Esophagus (tissue), 2 donors: ENCODE measurements at regions not wholly inside any gene's neighbourhood (a gene's known extent, or its start where the extent isn't known, plus 50 kb on each side); places are given as distances from the start of the nearest gene placed in this dataset.

ENCODE experiments used
- H3K27ac ChIP-seq, 2 donors: one replicate each; pipeline ENCODE4 v1.5.1; 2013; ENCODE audit warnings: low read depth in 2 of 2, mild to moderate bottlenecking in 2 of 2, inconsistent platforms in 1 of 2, low read length in 1 of 2, moderate library complexity in 1 of 2
- H3K27me3 ChIP-seq, 2 donors: one replicate each; pipeline ENCODE4 v1.6.1; 2013; ENCODE audit warnings: low read length in 2 of 2, control low read depth in 1 of 2, mild to moderate bottlenecking in 1 of 2; ENCODE audit not compliant: insufficient read depth in 2 of 2, control insufficient read depth in 1 of 2
- H3K36me3 ChIP-seq, 2 donors: one replicate each; pipeline ENCODE4 v1.6.1; 2013; ENCODE audit warnings: low read length in 1 of 2; ENCODE audit not compliant: control insufficient read depth in 2 of 2, insufficient read depth in 2 of 2
- H3K4me1 ChIP-seq, 2 donors: one replicate each; pipeline ENCODE4 v1.6.1; 2013; ENCODE audit warnings: low read length in 1 of 2; ENCODE audit not compliant: control insufficient read depth in 2 of 2, insufficient read depth in 2 of 2
- H3K4me3 ChIP-seq, 2 donors: one replicate each; pipeline ENCODE4 v1.5.1; 2013; ENCODE audit warnings: low read length in 2 of 2, mild to moderate bottlenecking in 2 of 2, low read depth in 1 of 2, moderate library complexity in 1 of 2
- H3K9me3 ChIP-seq, 2 donors: one replicate each; pipeline ENCODE4 v1.6.1; 2013; ENCODE audit warnings: mild to moderate bottlenecking in 2 of 2, low read depth in 1 of 2, low read length in 1 of 2, moderate library complexity in 1 of 2; ENCODE audit not compliant: control insufficient read depth in 2 of 2, insufficient read depth in 1 of 2
- WGBS, 2 donors: extraction: QIAGEN DNeasy Blood & Tissue Kit; methylation state at CpG; one replicate each; pipeline ENCODE4 v1.1.7; 2013; 5-methylcytosine and 5-hydroxymethylcytosine counted together
- donor health status: healthy with polysubstance abuse.
- donor health status: Bipolar disorder and iron deficiency.

DNA sequence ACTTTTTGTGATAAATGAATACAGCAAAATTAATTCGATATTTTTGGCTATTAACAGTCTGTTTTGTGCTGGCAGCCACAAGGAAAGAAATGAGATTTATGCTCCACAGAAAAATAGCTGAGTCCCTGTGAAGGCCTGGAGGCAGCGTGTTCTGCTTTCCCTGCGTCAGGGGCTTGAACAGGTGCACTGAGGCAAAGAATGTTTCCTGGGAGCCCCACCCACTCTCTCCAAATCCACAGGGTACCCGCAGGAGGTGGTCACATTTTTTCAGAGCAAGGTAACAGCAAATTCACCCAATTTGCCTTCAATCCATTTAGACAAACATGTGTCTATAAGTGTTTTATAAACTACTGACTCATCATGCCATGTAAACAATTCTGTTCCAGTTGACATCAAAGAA lies 308.1 kb downstream of the TCERG1L start:
- no peaks in the 10 kb centered on the region for H3K9me3 ChIP-seq
- no peaks in the 10 kb centered on the region for H3K36me3 ChIP-seq
- H3K4me1 ChIP-seq = no peaks in the 10 kb centered on the region
- H3K27ac ChIP-seq = no peak overlapping the region
- WGBS, 2 donors = 69 to 70% methylated on average over 4 of the region's 4 CpGs
- H3K27me3 ChIP-seq = no peaks in the 10 kb centered on the region
- H3K4me3 ChIP-seq = no peak overlapping the region

DNA sequence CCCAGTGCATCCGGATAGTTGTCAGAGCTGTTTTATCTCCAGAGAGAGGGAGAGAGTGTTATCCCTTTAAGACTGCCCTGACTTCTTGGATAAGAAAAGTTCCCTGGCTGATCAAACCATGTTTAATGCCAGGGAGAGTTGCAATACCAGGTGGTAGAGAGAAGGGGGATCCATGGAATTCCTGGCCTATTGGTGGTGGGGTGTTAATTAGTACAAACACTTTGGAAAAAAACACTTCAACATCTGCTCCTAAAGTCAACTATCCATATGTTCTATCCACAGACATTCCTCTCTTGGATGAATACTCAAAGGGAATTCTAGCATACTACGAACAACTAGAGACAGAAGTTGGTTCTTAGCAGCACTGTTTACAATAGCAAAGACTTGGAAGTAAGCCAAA lies 307.2 kb downstream of the TCERG1L start:
- H3K27ac ChIP-seq = no peak overlapping the region
- H3K4me3 ChIP-seq = no peak overlapping the region
- H3K27me3 ChIP-seq = no peaks in the 10 kb centered on the region
- 53 to 59% methylated on average over 2 of the region's 2 CpGs for WGBS, 2 donors
- H3K9me3 ChIP-seq = no peaks in the 10 kb centered on the region
- no peaks in the 10 kb centered on the region for H3K4me1 ChIP-seq
- no peaks in the 10 kb centered on the region for H3K36me3 ChIP-seq

DNA sequence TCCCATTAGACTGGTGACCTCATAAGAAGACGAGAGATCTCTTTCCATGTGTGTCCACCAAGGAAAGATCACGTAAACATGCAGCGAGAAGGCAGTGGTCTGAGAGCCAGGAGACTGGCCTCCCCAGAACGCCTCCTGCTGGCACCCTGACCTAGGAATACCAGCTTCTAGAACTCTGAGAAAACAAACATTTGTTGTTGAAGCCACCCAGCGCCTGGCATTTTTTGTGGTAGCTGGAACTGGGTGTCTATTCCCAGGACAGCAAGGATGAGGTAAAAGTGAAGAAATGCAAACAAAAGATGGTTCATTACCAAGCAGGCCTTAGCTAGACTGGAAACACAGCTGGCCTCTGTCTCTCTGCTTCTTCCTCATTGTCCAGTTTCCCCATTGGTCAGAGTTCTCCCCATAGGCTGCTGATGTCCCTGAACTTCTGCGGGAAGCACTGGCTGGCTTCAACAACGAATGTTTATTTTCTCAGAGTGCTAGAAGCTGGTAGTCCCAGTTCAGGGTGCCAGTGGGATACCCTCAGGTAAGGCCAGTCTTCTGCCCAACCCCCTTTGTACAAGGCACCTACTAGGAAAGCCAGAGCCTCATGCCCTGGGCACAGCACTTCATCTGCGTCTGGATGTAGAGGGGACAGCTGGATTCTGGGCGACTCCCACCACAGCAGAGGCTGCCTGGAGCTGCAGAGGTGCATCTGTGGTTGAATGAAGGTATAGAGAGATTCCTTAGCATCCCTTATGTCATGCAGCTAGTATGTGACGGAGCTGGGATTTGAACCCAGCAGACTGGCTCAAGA lies 304.9 kb downstream of the TCERG1L start:
- Histone ChIP-seq H3K4me3 (no peak overlapping the region), H3K4me1 (no peaks in the 10 kb centered on the region), H3K9me3 (no peaks in the 10 kb centered on the region), H3K36me3 (no peaks in the 10 kb centered on the region), H3K27me3 (no peaks in the 10 kb centered on the region), H3K27ac (no peak overlapping the region)
- 81 to 85% methylated on average over 10 of the region's 10 CpGs for WGBS, 2 donors

DNA sequence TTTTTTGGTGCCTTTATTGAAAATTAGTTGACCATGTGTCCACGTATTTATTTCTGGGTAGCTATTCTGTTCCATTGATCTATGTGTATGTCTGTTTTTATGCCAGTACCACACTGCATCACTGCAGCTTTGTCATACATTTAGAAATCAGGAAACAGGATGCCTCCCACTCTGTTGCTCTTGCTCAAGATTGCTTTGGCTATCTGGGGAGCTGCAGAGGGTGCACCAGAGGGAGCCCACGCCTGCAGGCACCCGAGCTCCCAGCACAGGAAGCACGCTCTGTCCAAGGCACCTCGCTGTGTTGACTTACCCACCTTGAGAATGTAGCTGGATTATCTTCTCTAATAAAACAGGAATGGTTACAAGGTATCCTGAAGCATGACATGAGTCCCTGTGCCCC lies 301.7 kb downstream of the TCERG1L start:
- H3K9me3 ChIP-seq = no peaks in the 10 kb centered on the region
- no peaks in the 10 kb centered on the region for H3K27me3 ChIP-seq
- H3K4me3 ChIP-seq = no peak overlapping the region
- WGBS, 2 donors = 67% methylated on average over 5 of the region's 5 CpGs
- H3K4me1 ChIP-seq = no peaks in the 10 kb centered on the region
- H3K27ac ChIP-seq = no peak overlapping the region
- H3K36me3 ChIP-seq = no peaks in the 10 kb centered on the region

DNA sequence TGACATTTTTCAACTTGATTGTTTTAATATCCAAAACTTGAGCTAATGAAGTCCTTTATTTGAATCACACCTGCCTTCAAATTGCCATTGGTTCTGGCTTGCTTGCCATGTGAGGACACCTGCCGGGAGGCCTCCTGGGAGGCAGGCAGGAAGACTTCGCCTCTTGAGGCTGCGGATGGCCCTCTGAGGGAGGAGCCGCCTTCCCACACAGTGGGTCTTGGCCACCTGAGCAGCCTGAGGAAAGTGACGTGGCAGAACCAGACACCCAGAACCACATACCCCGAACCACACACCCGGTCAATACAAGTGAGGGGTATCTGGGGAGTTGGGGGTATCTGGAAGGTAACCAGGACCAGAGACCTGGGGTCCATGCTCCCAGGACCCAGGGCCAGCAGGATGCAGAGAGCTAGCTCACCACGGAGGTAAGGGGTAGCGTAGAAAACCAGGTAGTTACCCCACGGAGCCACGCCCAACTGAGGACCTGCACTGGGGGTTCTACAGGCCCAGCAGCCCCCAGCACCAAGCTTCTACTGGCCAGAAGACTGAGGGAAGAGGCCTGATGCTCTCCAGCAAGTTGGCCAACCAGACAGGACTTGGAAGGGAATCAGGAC lies 300.5 kb downstream of the TCERG1L start:
- no peaks in the 10 kb centered on the region for H3K27me3 ChIP-seq

DNA sequence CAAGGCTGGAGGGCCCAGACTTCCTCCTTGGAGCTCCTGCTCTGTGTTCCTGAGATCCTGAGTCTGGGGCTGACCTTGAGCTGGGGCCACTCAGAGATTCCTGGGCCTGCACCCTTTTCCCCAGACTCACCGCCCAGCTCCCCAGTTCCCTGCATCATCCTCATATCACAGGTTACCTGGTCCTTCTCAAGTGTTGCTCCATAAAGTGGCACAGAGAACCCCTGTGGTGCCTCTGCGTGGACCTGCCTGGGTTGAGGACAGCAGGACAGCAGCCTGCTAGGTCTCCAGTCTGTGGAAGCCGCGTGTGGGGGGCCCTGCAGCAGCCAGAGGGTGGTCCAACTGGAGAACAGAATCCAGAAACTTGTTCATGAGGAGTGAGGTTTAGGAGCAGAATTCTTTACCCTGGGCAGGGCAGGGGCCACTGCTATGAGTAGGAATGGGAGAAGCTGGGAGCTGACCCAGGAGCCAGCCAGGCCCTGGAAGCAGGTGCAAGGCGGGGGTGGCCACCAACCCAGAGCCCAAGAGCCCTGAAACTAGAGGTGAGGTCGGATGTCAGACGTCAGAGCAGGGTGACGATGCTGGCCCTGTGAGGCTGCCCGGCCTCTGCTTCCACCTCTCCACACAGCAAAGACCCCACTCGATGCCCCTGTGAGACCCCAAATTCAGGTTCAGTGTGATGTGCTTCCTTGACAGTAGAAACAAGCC lies 299.4 kb downstream of the TCERG1L start:
- H3K36me3 ChIP-seq = no peaks in the 10 kb centered on the region
- H3K27ac ChIP-seq = no peak overlapping the region
- no peaks in the 10 kb centered on the region for H3K9me3 ChIP-seq
- WGBS, 2 donors = 78 to 84% methylated on average over 10 of the region's 10 CpGs
- H3K4me3 ChIP-seq = no peak overlapping the region
- no peaks in the 10 kb centered on the region for H3K27me3 ChIP-seq
- no peaks in the 10 kb centered on the region for H3K4me1 ChIP-seq

More for the DNA sequence above, 300.5 kb downstream of the TCERG1L start:
- Histone ChIP-seq H3K9me3 (no peaks in the 10 kb centered on the region), H3K4me1 (no peaks in the 10 kb centered on the region), H3K36me3 (no peaks in the 10 kb centered on the region), H3K4me3 (no peak overlapping the region), H3K27ac (no peak overlapping the region)
- 92% methylated on average over 11 of the region's 11 CpGs for WGBS, 2 donors

DNA sequence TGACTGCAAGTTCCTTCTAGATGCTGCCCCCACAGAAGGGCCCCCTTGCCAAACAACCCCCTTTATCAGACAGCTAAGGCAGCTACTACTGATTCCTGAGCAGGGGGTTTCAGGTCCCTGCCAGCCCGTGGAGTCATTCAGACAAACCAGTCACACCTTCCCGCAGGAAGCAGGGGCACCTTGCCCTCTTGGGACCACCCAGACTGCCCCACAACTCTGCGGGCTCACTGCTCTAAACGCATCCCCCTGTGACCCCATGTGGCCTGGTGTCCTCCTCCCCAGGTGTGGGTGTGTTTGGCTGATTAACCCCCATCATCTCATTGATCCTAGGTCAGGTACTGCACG lies 298.9 kb downstream of the TCERG1L start:
- no peaks in the 10 kb centered on the region for H3K27me3 ChIP-seq
- no peak overlapping the region for H3K4me3 ChIP-seq
- no peaks in the 10 kb centered on the region for H3K4me1 ChIP-seq
- H3K36me3 ChIP-seq = no peaks in the 10 kb centered on the region
- WGBS, 2 donors = 57 to 66% methylated on average over 5 of the region's 5 CpGs
- no peaks in the 10 kb centered on the region for H3K9me3 ChIP-seq
- H3K27ac ChIP-seq = no peak overlapping the region

DNA sequence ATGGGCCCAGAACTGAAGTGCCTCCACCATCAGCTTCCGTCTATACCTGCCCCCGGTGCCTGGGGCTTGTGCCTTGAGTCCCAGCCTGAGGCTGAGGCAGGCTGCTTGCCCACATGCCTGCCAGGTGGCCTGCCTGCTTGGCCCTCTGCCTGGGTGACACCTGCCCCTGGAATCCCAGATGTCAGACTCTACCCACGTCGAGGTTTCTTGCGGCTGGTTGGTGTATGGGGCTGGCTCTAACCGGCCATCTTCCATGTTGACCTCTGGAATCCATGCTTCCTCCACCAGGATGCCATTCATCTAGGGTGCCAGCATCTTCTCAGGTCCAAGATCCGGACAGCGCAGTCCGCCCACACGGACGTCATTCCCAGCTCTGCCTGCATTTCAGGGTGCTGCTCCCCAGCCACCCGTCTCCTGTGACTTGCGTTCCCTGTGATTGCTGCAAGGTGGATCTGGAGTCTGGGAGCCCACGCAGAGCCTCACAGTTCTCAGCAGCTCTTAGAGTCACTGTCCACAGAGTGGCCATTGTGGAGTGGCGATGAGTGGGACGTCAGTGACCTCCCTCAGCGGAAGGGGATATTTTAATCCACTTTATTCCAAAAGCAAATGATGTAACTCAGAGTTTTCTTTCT lies 298.1 kb downstream of the TCERG1L start:
- Histone ChIP-seq H3K27me3 (no peaks in the 10 kb centered on the region), H3K27ac (no peak overlapping the region), H3K36me3 (no peaks in the 10 kb centered on the region), H3K4me3 (no peak overlapping the region), H3K9me3 (no peaks in the 10 kb centered on the region), H3K4me1 (no peaks in the 10 kb centered on the region)
- 84 to 85% methylated on average over 17 of the region's 17 CpGs for WGBS, 2 donors

DNA sequence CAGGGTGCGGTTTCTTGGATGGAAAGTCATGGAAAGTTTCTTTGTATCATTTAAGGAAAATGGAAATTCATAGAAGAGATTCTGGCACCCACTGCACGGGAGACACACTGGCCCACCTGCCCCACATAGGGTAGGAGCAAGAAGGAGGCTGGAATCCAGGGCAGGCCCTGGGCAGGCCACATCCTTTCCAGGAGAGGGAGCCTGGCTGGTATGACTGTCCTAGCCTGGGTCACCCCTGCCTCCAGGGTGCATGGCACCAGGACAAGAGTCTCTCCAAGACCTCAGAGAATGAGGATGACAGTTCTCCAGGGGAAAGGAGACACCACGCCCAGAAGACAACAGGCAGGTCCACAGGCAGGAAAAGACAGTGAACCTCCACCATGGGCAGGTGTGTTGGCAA lies 297.2 kb downstream of the TCERG1L start:
- no peaks in the 10 kb centered on the region for H3K36me3 ChIP-seq
- no peak overlapping the region for H3K27ac ChIP-seq
- no peaks in the 10 kb centered on the region for H3K9me3 ChIP-seq
- H3K27me3 ChIP-seq = no peaks in the 10 kb centered on the region
- H3K4me1 ChIP-seq = no peaks in the 10 kb centered on the region
- WGBS, 2 donors = 76 to 77% methylated on average over 3 of the region's 3 CpGs
- no peak overlapping the region for H3K4me3 ChIP-seq
